H1 (cell line): ENCODE measurements at regions not wholly inside any gene's neighbourhood (a gene's known extent, or its start where the extent isn't known, plus 50 kb on each side); places are given as distances from the start of the nearest gene placed in this dataset.

Source experiments
- FOSL1 ChIP-seq: IDR thresholded peaks from 2 replicates; pipeline ENCODE4 v1.6.1; 2011; ENCODE audit warnings: mild to moderate bottlenecking, low read depth, low read length, moderate library complexity; ENCODE audit not compliant: insufficient read depth
- KDM1A ChIP-seq: fragments of 200-600, 300-600 bp; sonication (generic); IDR thresholded peaks from 2 replicates; pipeline ENCODE4 v1.7.1; 2016; ENCODE audit warnings: mild to moderate bottlenecking, low read length, borderline replicate concordance
- POLR2A ChIP-seq, 2 experiments: IDR thresholded peaks; 1 replicate in 1 of 2; 2 replicates in 1 of 2; pipeline ENCODE4 v1.6.1; 2011; ENCODE audit warnings: low read depth in 2 of 2, low read length in 2 of 2, mild to moderate bottlenecking in 2 of 2; ENCODE audit errors: control extremely low read depth in 1 of 2
- RAD21 ChIP-seq, 2 experiments: IDR thresholded peaks in 1 of 2; conservative IDR thresholded peaks in 1 of 2; 2 replicates each; pipeline ENCODE4 v1.6.1; 2011; ENCODE audit warnings: low read depth in 2 of 2, low read length in 2 of 2, improper control_type of control experiment in 1 of 2, inconsistent platforms in 1 of 2, mild to moderate bottlenecking in 1 of 2, moderate library complexity in 1 of 2
- SIN3A ChIP-seq, 2 experiments: IDR thresholded peaks in 1 of 2; conservative IDR thresholded peaks in 1 of 2; 2 replicates each; pipeline ENCODE4 v1.6.1; 2011 to 2012; ENCODE audit warnings: low read length in 2 of 2, improper control_type of control experiment in 1 of 2, low read depth in 1 of 2, mild to moderate bottlenecking in 1 of 2
- SUZ12 ChIP-seq: fragments of 200-600 bp; sonication (generic); IDR thresholded peaks from 2 replicates; pipeline ENCODE4 v1.6.1; 2012; ENCODE audit warnings: mild to moderate bottlenecking, inconsistent platforms, low read length, moderate library complexity, mixed read lengths
- TF ChIP-seq, protein P1 (sequence below), 3 experiments: IDR thresholded peaks; 1 replicate in 2 of 3; 2 replicates in 1 of 3; pipeline versions ENCODE4 v1.5.1 to v1.6.1; 2011; ENCODE audit warnings: low read length in 3 of 3, mild to moderate bottlenecking in 3 of 3, inconsistent platforms in 2 of 3, low read depth in 1 of 3, moderate library complexity in 1 of 3; ENCODE audit not compliant: insufficient read depth in 1 of 3; ENCODE audit errors: control extremely low read depth in 1 of 3
- TF ChIP-seq, protein P2 (sequence below): IDR thresholded peaks from 2 replicates; pipeline ENCODE4 v1.6.1; 2011; ENCODE audit warnings: low read length, improper control_type of control experiment

DNA sequence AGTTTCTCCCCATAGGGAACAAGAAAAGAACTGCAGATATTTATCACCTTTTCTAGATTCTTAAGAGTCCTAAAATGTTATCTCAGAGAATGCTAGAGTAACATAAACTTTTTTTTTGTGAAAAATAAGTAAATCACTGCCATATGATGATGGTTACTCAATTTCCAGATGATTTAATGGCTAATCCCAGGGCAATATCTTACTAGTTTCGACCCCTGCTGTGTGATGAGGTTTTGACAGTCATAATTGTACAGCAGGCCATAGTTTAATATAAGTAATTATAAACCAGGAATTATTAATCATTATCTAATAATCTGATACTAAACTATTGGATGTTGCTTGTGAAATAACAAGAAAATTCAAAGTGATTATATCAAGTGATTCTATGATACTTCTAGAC is 210.6 kb downstream of the HLX start:
- no peak for TF ChIP-seq SIN3A (conservative IDR thresholded peaks at IDR 0.05 in 1 of 2, IDR thresholded peaks at IDR 0.05 in 1 of 2; ENCODE audit: low read depth in 1 of 2, low read length in 2 of 2)
- TF ChIP-seq, protein P1, sequence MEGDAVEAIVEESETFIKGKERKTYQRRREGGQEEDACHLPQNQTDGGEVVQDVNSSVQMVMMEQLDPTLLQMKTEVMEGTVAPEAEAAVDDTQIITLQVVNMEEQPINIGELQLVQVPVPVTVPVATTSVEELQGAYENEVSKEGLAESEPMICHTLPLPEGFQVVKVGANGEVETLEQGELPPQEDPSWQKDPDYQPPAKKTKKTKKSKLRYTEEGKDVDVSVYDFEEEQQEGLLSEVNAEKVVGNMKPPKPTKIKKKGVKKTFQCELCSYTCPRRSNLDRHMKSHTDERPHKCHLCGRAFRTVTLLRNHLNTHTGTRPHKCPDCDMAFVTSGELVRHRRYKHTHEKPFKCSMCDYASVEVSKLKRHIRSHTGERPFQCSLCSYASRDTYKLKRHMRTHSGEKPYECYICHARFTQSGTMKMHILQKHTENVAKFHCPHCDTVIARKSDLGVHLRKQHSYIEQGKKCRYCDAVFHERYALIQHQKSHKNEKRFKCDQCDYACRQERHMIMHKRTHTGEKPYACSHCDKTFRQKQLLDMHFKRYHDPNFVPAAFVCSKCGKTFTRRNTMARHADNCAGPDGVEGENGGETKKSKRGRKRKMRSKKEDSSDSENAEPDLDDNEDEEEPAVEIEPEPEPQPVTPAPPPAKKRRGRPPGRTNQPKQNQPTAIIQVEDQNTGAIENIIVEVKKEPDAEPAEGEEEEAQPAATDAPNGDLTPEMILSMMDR (IDR thresholded peaks at IDR 0.05; ENCODE audit: control extremely low read depth in 1 of 3, insufficient read depth in 1 of 3, low read depth in 1 of 3, low read length in 3 of 3): no peak
- no peak for TF ChIP-seq POLR2A (IDR thresholded peaks at IDR 0.05; ENCODE audit: control extremely low read depth in 1 of 2, low read depth in 2 of 2, low read length in 2 of 2)
- no peak for TF ChIP-seq RAD21 (IDR thresholded peaks at IDR 0.05 in 1 of 2, conservative IDR thresholded peaks at IDR 0.05 in 1 of 2; ENCODE audit: low read depth in 2 of 2, low read length in 2 of 2)
- TF ChIP-seq SUZ12: no peak
- TF ChIP-seq FOSL1: no peak
- no peak for TF ChIP-seq KDM1A
- TF ChIP-seq, protein P2, sequence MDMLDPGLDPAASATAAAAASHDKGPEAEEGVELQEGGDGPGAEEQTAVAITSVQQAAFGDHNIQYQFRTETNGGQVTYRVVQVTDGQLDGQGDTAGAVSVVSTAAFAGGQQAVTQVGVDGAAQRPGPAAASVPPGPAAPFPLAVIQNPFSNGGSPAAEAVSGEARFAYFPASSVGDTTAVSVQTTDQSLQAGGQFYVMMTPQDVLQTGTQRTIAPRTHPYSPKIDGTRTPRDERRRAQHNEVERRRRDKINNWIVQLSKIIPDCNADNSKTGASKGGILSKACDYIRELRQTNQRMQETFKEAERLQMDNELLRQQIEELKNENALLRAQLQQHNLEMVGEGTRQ: no peak
